ENCODE measurements at regions not wholly inside any gene's neighbourhood (a gene's known extent, or its start where the extent isn't known, plus 50 kb on each side); places are given as distances from the start of the nearest gene placed in this dataset.

- Histone ChIP-seq H3K27me3 (ENCODE audit: control insufficient read depth in 1 of 2, insufficient read depth in 2 of 2, low read length in 2 of 2) (no peaks in the 10 kb centered on the region), H3K9ac (ENCODE audit: low read length in 2 of 2) (no peak overlapping the region), H3K36me3 (ENCODE audit: control insufficient read depth in 2 of 2, insufficient read depth in 2 of 2, low read length in 2 of 2) (no peaks in the 10 kb centered on the region), H3K9me3 (ENCODE audit: control insufficient read depth in 2 of 2, low read length in 2 of 2) (no peaks in the 10 kb centered on the region), H3K4me1 (ENCODE audit: control insufficient read depth, insufficient read depth, low read length) (no peaks in the 10 kb centered on the region), H3K27ac (ENCODE audit: low read length) (no peak overlapping the region), H3K4me3 (ENCODE audit: low read length in 2 of 2) (no peak overlapping the region)
Measured at GRCh38 chr6:92777146-92777740, 642.1 kb downstream of the EPHA7 start.

- Histone ChIP-seq H3K9ac (ENCODE audit: low read length in 2 of 2) (no peak overlapping the region), H3K9me3 (ENCODE audit: control insufficient read depth in 2 of 2, low read length in 2 of 2) (no peaks in the 10 kb centered on the region), H3K27ac (ENCODE audit: low read length) (no peak overlapping the region), H3K4me1 (ENCODE audit: control insufficient read depth, insufficient read depth, low read length) (no peaks in the 10 kb centered on the region), H3K27me3 (ENCODE audit: control insufficient read depth in 1 of 2, insufficient read depth in 2 of 2, low read length in 2 of 2) (no peaks in the 10 kb centered on the region), H3K36me3 (ENCODE audit: control insufficient read depth in 2 of 2, insufficient read depth in 2 of 2, low read length in 2 of 2) (no peaks in the 10 kb centered on the region), H3K4me3 (ENCODE audit: low read length in 2 of 2) (no peak overlapping the region)
Measured at GRCh38 chr6:92770540-92770939, 648.8 kb downstream of the EPHA7 start.

GRCh38 chr6:92767101-92767500 lies 652.3 kb downstream of the EPHA7 start:
- Histone ChIP-seq H3K36me3 (ENCODE audit: control insufficient read depth in 2 of 2, insufficient read depth in 2 of 2, low read length in 2 of 2) (no peaks in the 10 kb centered on the region), H3K9me3 (ENCODE audit: control insufficient read depth in 2 of 2, low read length in 2 of 2) (no peaks in the 10 kb centered on the region), H3K27ac (ENCODE audit: low read length) (no peak overlapping the region), H3K27me3 (ENCODE audit: control insufficient read depth in 1 of 2, insufficient read depth in 2 of 2, low read length in 2 of 2) (no peaks in the 10 kb centered on the region), H3K4me1 (ENCODE audit: control insufficient read depth, insufficient read depth, low read length) (peaks cover 7% of the 10 kb centered on the region), H3K4me3 (ENCODE audit: low read length in 2 of 2) (no peak overlapping the region), H3K9ac (ENCODE audit: low read length in 2 of 2) (no peak overlapping the region)

GRCh38 chr6:92763680-92764079 lies 655.7 kb downstream of the EPHA7 start:
- Histone ChIP-seq H3K9ac (ENCODE audit: low read length in 2 of 2) (no peak overlapping the region), H3K4me3 (ENCODE audit: low read length in 2 of 2) (no peak overlapping the region), H3K9me3 (ENCODE audit: control insufficient read depth in 2 of 2, low read length in 2 of 2) (no peaks in the 10 kb centered on the region), H3K4me1 (ENCODE audit: control insufficient read depth, insufficient read depth, low read length) (peaks cover 7% of the 10 kb centered on the region), H3K36me3 (ENCODE audit: control insufficient read depth in 2 of 2, insufficient read depth in 2 of 2, low read length in 2 of 2) (no peaks in the 10 kb centered on the region), H3K27ac (ENCODE audit: low read length) (no peak overlapping the region), H3K27me3 (ENCODE audit: control insufficient read depth in 1 of 2, insufficient read depth in 2 of 2, low read length in 2 of 2) (no peaks in the 10 kb centered on the region)

GRCh38 chr6:92763274-92763584 lies 656.1 kb downstream of the EPHA7 start:
- H3K9ac ChIP-seq (ENCODE audit: low read length in 2 of 2), result no peak overlapping the region
- no peaks in the 10 kb centered on the region for H3K36me3 ChIP-seq (ENCODE audit: control insufficient read depth in 2 of 2, insufficient read depth in 2 of 2, low read length in 2 of 2)
- no peaks in the 10 kb centered on the region for H3K27me3 ChIP-seq (ENCODE audit: control insufficient read depth in 1 of 2, insufficient read depth in 2 of 2, low read length in 2 of 2)
- H3K4me1 ChIP-seq (ENCODE audit: control insufficient read depth, insufficient read depth, low read length), result peaks cover 7% of the 10 kb centered on the region
- H3K9me3 ChIP-seq (ENCODE audit: control insufficient read depth in 2 of 2, low read length in 2 of 2), result no peaks in the 10 kb centered on the region
- H3K27ac ChIP-seq (ENCODE audit: low read length), result no peak overlapping the region
- no peak overlapping the region for H3K4me3 ChIP-seq (ENCODE audit: low read length in 2 of 2)

GRCh38 chr6:92762443-92763273 lies 656.7 kb downstream of the EPHA7 start:
- Histone ChIP-seq H3K27me3 (ENCODE audit: control insufficient read depth in 1 of 2, insufficient read depth in 2 of 2, low read length in 2 of 2) (no peaks in the 10 kb centered on the region), H3K4me3 (ENCODE audit: low read length in 2 of 2) (no peak overlapping the region), H3K4me1 (ENCODE audit: control insufficient read depth, insufficient read depth, low read length) (peaks cover 7% of the 10 kb centered on the region), H3K36me3 (ENCODE audit: control insufficient read depth in 2 of 2, insufficient read depth in 2 of 2, low read length in 2 of 2) (no peaks in the 10 kb centered on the region), H3K9me3 (ENCODE audit: control insufficient read depth in 2 of 2, low read length in 2 of 2) (no peaks in the 10 kb centered on the region), H3K27ac (ENCODE audit: low read length) (no peak overlapping the region), H3K9ac (ENCODE audit: low read length in 2 of 2) (no peak overlapping the region)

- Histone ChIP-seq H3K4me1 (ENCODE audit: control insufficient read depth, insufficient read depth, low read length) (peaks cover 7% of the 10 kb centered on the region), H3K9ac (ENCODE audit: low read length in 2 of 2) (no peak overlapping the region), H3K27me3 (ENCODE audit: control insufficient read depth in 1 of 2, insufficient read depth in 2 of 2, low read length in 2 of 2) (no peaks in the 10 kb centered on the region), H3K27ac (ENCODE audit: low read length) (no peak overlapping the region), H3K36me3 (ENCODE audit: control insufficient read depth in 2 of 2, insufficient read depth in 2 of 2, low read length in 2 of 2) (no peaks in the 10 kb centered on the region), H3K4me3 (ENCODE audit: low read length in 2 of 2) (no peak overlapping the region), H3K9me3 (ENCODE audit: control insufficient read depth in 2 of 2, low read length in 2 of 2) (no peaks in the 10 kb centered on the region)
Measured at GRCh38 chr6:92759178-92759577, 660.2 kb downstream of the EPHA7 start.

GRCh38 chr6:92757925-92758324 lies 661.4 kb downstream of the EPHA7 start:
- Histone ChIP-seq H3K27me3 (ENCODE audit: control insufficient read depth in 1 of 2, insufficient read depth in 2 of 2, low read length in 2 of 2) (no peaks in the 10 kb centered on the region), H3K27ac (ENCODE audit: low read length) (no peak overlapping the region), H3K4me3 (ENCODE audit: low read length in 2 of 2) (no peak overlapping the region), H3K9me3 (ENCODE audit: control insufficient read depth in 2 of 2, low read length in 2 of 2) (peaks cover 0 to 5% of the 10 kb centered on the region in 2 donors), H3K9ac (ENCODE audit: low read length in 2 of 2) (no peak overlapping the region), H3K4me1 (ENCODE audit: control insufficient read depth, insufficient read depth, low read length) (peaks cover 3% of the 10 kb centered on the region), H3K36me3 (ENCODE audit: control insufficient read depth in 2 of 2, insufficient read depth in 2 of 2, low read length in 2 of 2) (no peaks in the 10 kb centered on the region)

- Histone ChIP-seq H3K36me3 (ENCODE audit: control insufficient read depth in 2 of 2, insufficient read depth in 2 of 2, low read length in 2 of 2) (no peaks in the 10 kb centered on the region), H3K4me3 (ENCODE audit: low read length in 2 of 2) (no peak overlapping the region), H3K27me3 (ENCODE audit: control insufficient read depth in 1 of 2, insufficient read depth in 2 of 2, low read length in 2 of 2) (no peaks in the 10 kb centered on the region), H3K27ac (ENCODE audit: low read length) (no peak overlapping the region), H3K4me1 (ENCODE audit: control insufficient read depth, insufficient read depth, low read length) (no peaks in the 10 kb centered on the region), H3K9me3 (ENCODE audit: control insufficient read depth in 2 of 2, low read length in 2 of 2) (peaks cover 0 to 6% of the 10 kb centered on the region in 2 donors), H3K9ac (ENCODE audit: low read length in 2 of 2) (no peak overlapping the region)
Measured at GRCh38 chr6:92756912-92757311, 662.4 kb downstream of the EPHA7 start.

GRCh38 chr6:92753956-92754355 lies 665.4 kb downstream of the EPHA7 start:
- Histone ChIP-seq H3K4me1 (ENCODE audit: control insufficient read depth, insufficient read depth, low read length) (no peaks in the 10 kb centered on the region), H3K9me3 (ENCODE audit: control insufficient read depth in 2 of 2, low read length in 2 of 2) (peaks cover 0 to 6% of the 10 kb centered on the region in 2 donors), H3K4me3 (ENCODE audit: low read length in 2 of 2) (no peak overlapping the region), H3K27me3 (ENCODE audit: control insufficient read depth in 1 of 2, insufficient read depth in 2 of 2, low read length in 2 of 2) (no peaks in the 10 kb centered on the region), H3K36me3 (ENCODE audit: control insufficient read depth in 2 of 2, insufficient read depth in 2 of 2, low read length in 2 of 2) (no peaks in the 10 kb centered on the region), H3K27ac (ENCODE audit: low read length) (no peak overlapping the region), H3K9ac (ENCODE audit: low read length in 2 of 2) (no peak overlapping the region)

- no peaks in the 10 kb centered on the region for H3K4me1 ChIP-seq (ENCODE audit: control insufficient read depth, insufficient read depth, low read length)
- H3K9me3 ChIP-seq (ENCODE audit: control insufficient read depth in 2 of 2, low read length in 2 of 2), result peaks cover 0 to 6% of the 10 kb centered on the region in 2 donors
- H3K9ac ChIP-seq (ENCODE audit: low read length in 2 of 2), result no peak overlapping the region
- no peaks in the 10 kb centered on the region for H3K36me3 ChIP-seq (ENCODE audit: control insufficient read depth in 2 of 2, insufficient read depth in 2 of 2, low read length in 2 of 2)
- no peaks in the 10 kb centered on the region for H3K27me3 ChIP-seq (ENCODE audit: control insufficient read depth in 1 of 2, insufficient read depth in 2 of 2, low read length in 2 of 2)
- no peak overlapping the region for H3K4me3 ChIP-seq (ENCODE audit: low read length in 2 of 2)
- H3K27ac ChIP-seq (ENCODE audit: low read length), result no peak overlapping the region
Measured at GRCh38 chr6:92752114-92752513, 667.2 kb downstream of the EPHA7 start.

Measured in stomach smooth muscle (tissue), 2 donors.